ENCODE measurements at regions not wholly inside any gene's neighbourhood (a gene's known extent, or its start where the extent isn't known, plus 50 kb on each side); places are given as distances from the start of the nearest gene placed in this dataset.

- TF ChIP-seq CTCF (conservative IDR thresholded peaks at IDR 0.05; ENCODE audit: low read depth, low read length), result no peak
- no peak for TF ChIP-seq EZH2 (IDR thresholded peaks at IDR 0.05; ENCODE audit: low read length, unreplicated experiment)
- TF ChIP-seq EZH2phosphoT487 (IDR thresholded peaks at IDR 0.05; ENCODE audit: borderline replicate concordance, low read length), result no peak
Observed at GRCh38 chr5:58312299-58312698, 147.6 kb downstream of the PLK2 start.

Measured in PC-3 (cell line).